ENCODE measurements at regions not wholly inside any gene's neighbourhood (a gene's known extent, or its start where the extent isn't known, plus 50 kb on each side); places are given as distances from the start of the nearest gene placed in this dataset.

GRCh38 chr10:88157981-88158465, 294.6 kb downstream of the PTEN start:
- no peak for TF ChIP-seq CTCF (IDR thresholded peaks at IDR 0.05; ENCODE audit: low read length, missing control alignments)
- no peak overlapping the region for H3K4me3 ChIP-seq (replicated peaks; ENCODE audit: low read depth, low read length)
- peak; percentile 86 for DNase-seq (ENCODE audit: low read depth)

- DNase-seq (ENCODE audit: low read depth): no peak
- no peak for TF ChIP-seq CTCF (IDR thresholded peaks at IDR 0.05; ENCODE audit: low read length, missing control alignments)
- no peak overlapping the region for H3K4me3 ChIP-seq (replicated peaks; ENCODE audit: low read depth, low read length)
Measured at GRCh38 chr10:88158526-88159122, 295.2 kb downstream of the PTEN start.

- DNase-seq (ENCODE audit: low read depth): no peak
- H3K4me3 ChIP-seq (replicated peaks; ENCODE audit: low read depth, low read length): no peak overlapping the region
- no peak for TF ChIP-seq CTCF (IDR thresholded peaks at IDR 0.05; ENCODE audit: low read length, missing control alignments)
Measured at GRCh38 chr10:88159127-88159829, 295.9 kb downstream of the PTEN start.

- no peak for DNase-seq (ENCODE audit: low read depth)
- H3K4me3 ChIP-seq (replicated peaks; ENCODE audit: low read depth, low read length): no peak overlapping the region
- no peak for TF ChIP-seq CTCF (IDR thresholded peaks at IDR 0.05; ENCODE audit: low read length, missing control alignments)
Measured at GRCh38 chr10:88161070-88161469, 297.6 kb downstream of the PTEN start.

GRCh38 chr10:88161756-88162155, 298.3 kb downstream of the PTEN start:
- no peak overlapping the region for H3K4me3 ChIP-seq (replicated peaks; ENCODE audit: low read depth, low read length)
- DNase-seq (ENCODE audit: low read depth): no peak
- TF ChIP-seq CTCF (IDR thresholded peaks at IDR 0.05; ENCODE audit: low read length, missing control alignments): no peak

- no peak for TF ChIP-seq CTCF (IDR thresholded peaks at IDR 0.05; ENCODE audit: low read length, missing control alignments)
- no peak for DNase-seq (ENCODE audit: low read depth)
Measured at GRCh38 chr10:88162852-88163251, 299.4 kb downstream of the PTEN start.

More at GRCh38 chr10:88162852-88163251, 299.4 kb downstream of the PTEN start:
- H3K4me3 ChIP-seq (replicated peaks; ENCODE audit: low read depth, low read length): no peak overlapping the region

Data from fibroblast of pulmonary artery (primary cell).